OCI-LY3 (cell line): ENCODE measurements at regions not wholly inside any gene's neighbourhood (a gene's known extent, or its start where the extent isn't known, plus 50 kb on each side); places are given as distances from the start of the nearest gene placed in this dataset.

Source experiments
- CTCF ChIP-seq: fragments of 200-600, 300-600 bp; sonication (generic); IDR thresholded peaks from 2 replicates; pipeline ENCODE4 v1.5.1; 2014; ENCODE audit warnings: antibody characterized with exemption, low read length, low read depth
- EZH2phosphoT487 ChIP-seq: fragments of 200-600 bp; shearing (Covaris generic); IDR thresholded peaks from 2 replicates; pipeline ENCODE4 v1.6.1; 2018; ENCODE audit warnings: antibody characterized with exemption, mixed run types, low read depth

- TF ChIP-seq CTCF = no peak
- no peak for TF ChIP-seq EZH2phosphoT487
Measured at GRCh38 chr10:29112827-29113615, 175.8 kb upstream of the LYZL1 start.
